ENCODE measurements at regions not wholly inside any gene's neighbourhood (a gene's known extent, or its start where the extent isn't known, plus 50 kb on each side); places are given as distances from the start of the nearest gene placed in this dataset.

GRCh38 chr12:128089961-128090360, 177.0 kb upstream of the TMEM132C start:
- H2AFZ ChIP-seq, result no peak overlapping the region
- H3K4me2 ChIP-seq (ENCODE audit: unreplicated experiment), result no peak overlapping the region
- H3K36me3 ChIP-seq (ENCODE audit: low read depth), result no peaks in the 10 kb centered on the region
- H3K27me3 ChIP-seq (replicated peaks; ENCODE audit: insufficient read depth), result no peaks in the 10 kb centered on the region
- no peaks in the 10 kb centered on the region for H3K4me1 ChIP-seq (ENCODE audit: insufficient read depth)
- in situ Hi-C loops (cut with MboI), result no loop called here
- H3K27ac ChIP-seq, result no peak overlapping the region
- no peak overlapping the region for H3K9ac ChIP-seq
- H3K9me2 ChIP-seq (ENCODE audit: insufficient read depth), result no peaks in the 10 kb centered on the region
- WGBS, 2 experiments (ENCODE audit: low coverage in 1 of 2, low lambda C conversion rate in 2 of 2, missing lambda C conversion rate in 2 of 2), result 51 to 59% methylated on average over 6 of the region's 6 CpGs
- H4K20me1 ChIP-seq (ENCODE audit: insufficient read depth), result no peaks in the 10 kb centered on the region
- no peak for TF ChIP-seq EZH2 (IDR thresholded peaks at IDR 0.05; ENCODE audit: insufficient read depth, poor library complexity, severe bottlenecking)
- TF ChIP-seq EZH2phosphoT487 (IDR thresholded peaks at IDR 0.05; ENCODE audit: insufficient read depth, low read depth), result no peak
- H3K4me3 ChIP-seq, result no peak overlapping the region
- H3K79me2 ChIP-seq (ENCODE audit: insufficient read depth), result no peaks in the 10 kb centered on the region
- no peaks in the 10 kb centered on the region for H3F3A ChIP-seq (ENCODE audit: insufficient read depth)
- no peaks in the 10 kb centered on the region for H3K9me3 ChIP-seq (ENCODE audit: low read depth)
- no peak for DNase-seq

GRCh38 chr12:128091101-128091720, 175.8 kb upstream of the TMEM132C start:
- Histone ChIP-seq H3K4me1 (ENCODE audit: insufficient read depth) (no peaks in the 10 kb centered on the region), H3F3A (ENCODE audit: insufficient read depth) (no peaks in the 10 kb centered on the region), H2AFZ (no peak overlapping the region), H3K79me2 (ENCODE audit: insufficient read depth) (no peaks in the 10 kb centered on the region), H3K27me3 (replicated peaks; ENCODE audit: insufficient read depth) (no peaks in the 10 kb centered on the region), H3K9me2 (ENCODE audit: insufficient read depth) (no peaks in the 10 kb centered on the region), H3K9me3 (ENCODE audit: low read depth) (no peaks in the 10 kb centered on the region), H3K4me2 (ENCODE audit: unreplicated experiment) (no peak overlapping the region), H3K36me3 (ENCODE audit: low read depth) (no peaks in the 10 kb centered on the region), H3K4me3 (no peak overlapping the region), H3K27ac (no peak overlapping the region), H3K9ac (no peak overlapping the region), H4K20me1 (ENCODE audit: insufficient read depth) (no peaks in the 10 kb centered on the region)
- 47 to 51% methylated on average over 13 of the region's 13 CpGs for WGBS, 2 experiments (ENCODE audit: low coverage in 1 of 2, low lambda C conversion rate in 2 of 2, missing lambda C conversion rate in 2 of 2)
- DNase-seq, result no peak
- in situ Hi-C loops (cut with MboI), result no loop called here
- TF ChIP-seq EZH2phosphoT487 (IDR thresholded peaks at IDR 0.05; ENCODE audit: insufficient read depth, low read depth) (no peak), EZH2 (IDR thresholded peaks at IDR 0.05; ENCODE audit: insufficient read depth, poor library complexity, severe bottlenecking) (no peak)

GRCh38 chr12:128091951-128092382, 175.0 kb upstream of the TMEM132C start:
- no peak overlapping the region for H3K9ac ChIP-seq
- H3F3A ChIP-seq (ENCODE audit: insufficient read depth), result no peaks in the 10 kb centered on the region
- no peak for TF ChIP-seq EZH2 (IDR thresholded peaks at IDR 0.05; ENCODE audit: insufficient read depth, poor library complexity, severe bottlenecking)
- TF ChIP-seq EZH2phosphoT487 (IDR thresholded peaks at IDR 0.05; ENCODE audit: insufficient read depth, low read depth), result no peak
- no peaks in the 10 kb centered on the region for H3K79me2 ChIP-seq (ENCODE audit: insufficient read depth)
- H2AFZ ChIP-seq, result no peak overlapping the region
- in situ Hi-C loops (cut with MboI), result no loop called here
- no peaks in the 10 kb centered on the region for H3K27me3 ChIP-seq (replicated peaks; ENCODE audit: insufficient read depth)
- H3K4me2 ChIP-seq (ENCODE audit: unreplicated experiment), result no peak overlapping the region
- DNase-seq, result no peak
- no peak overlapping the region for H3K27ac ChIP-seq
- no peaks in the 10 kb centered on the region for H3K9me2 ChIP-seq (ENCODE audit: insufficient read depth)
- H4K20me1 ChIP-seq (ENCODE audit: insufficient read depth), result no peaks in the 10 kb centered on the region
- H3K4me3 ChIP-seq, result no peak overlapping the region
- H3K4me1 ChIP-seq (ENCODE audit: insufficient read depth), result no peaks in the 10 kb centered on the region
- H3K36me3 ChIP-seq (ENCODE audit: low read depth), result no peaks in the 10 kb centered on the region
- WGBS, 2 experiments (ENCODE audit: low coverage in 1 of 2, low lambda C conversion rate in 2 of 2, missing lambda C conversion rate in 2 of 2), result 23 to 26% methylated on average over 9 of the region's 9 CpGs
- H3K9me3 ChIP-seq (ENCODE audit: low read depth), result no peaks in the 10 kb centered on the region

GRCh38 chr12:128098730-128099129, 168.2 kb upstream of the TMEM132C start:
- Histone ChIP-seq H3K79me2 (ENCODE audit: insufficient read depth) (no peaks in the 10 kb centered on the region), H2AFZ (no peak overlapping the region), H3K27ac (no peak overlapping the region), H3K4me3 (no peak overlapping the region), H3K27me3 (replicated peaks; ENCODE audit: insufficient read depth) (no peaks in the 10 kb centered on the region), H3K4me1 (ENCODE audit: insufficient read depth) (no peaks in the 10 kb centered on the region), H3K9ac (no peak overlapping the region), H3K36me3 (ENCODE audit: low read depth) (no peaks in the 10 kb centered on the region), H3K4me2 (ENCODE audit: unreplicated experiment) (no peak overlapping the region), H3F3A (ENCODE audit: insufficient read depth) (no peaks in the 10 kb centered on the region), H3K9me3 (ENCODE audit: low read depth) (no peaks in the 10 kb centered on the region), H3K9me2 (ENCODE audit: insufficient read depth) (no peaks in the 10 kb centered on the region), H4K20me1 (ENCODE audit: insufficient read depth) (no peaks in the 10 kb centered on the region)
- TF ChIP-seq EZH2 (IDR thresholded peaks at IDR 0.05; ENCODE audit: insufficient read depth, poor library complexity, severe bottlenecking), result no peak
- TF ChIP-seq EZH2phosphoT487 (IDR thresholded peaks at IDR 0.05; ENCODE audit: insufficient read depth, low read depth), result no peak
- 54 to 61% methylated on average over 7 of the region's 7 CpGs for WGBS, 2 experiments (ENCODE audit: low coverage in 1 of 2, low lambda C conversion rate in 2 of 2, missing lambda C conversion rate in 2 of 2)
- DNase-seq, result no peak
- in situ Hi-C loops (cut with MboI), result no loop called here

- no peak overlapping the region for H3K27ac ChIP-seq
- no peaks in the 10 kb centered on the region for H3K9me2 ChIP-seq (ENCODE audit: insufficient read depth)
- no peak overlapping the region for H2AFZ ChIP-seq
- no peaks in the 10 kb centered on the region for H3K4me1 ChIP-seq (ENCODE audit: insufficient read depth)
- H3F3A ChIP-seq (ENCODE audit: insufficient read depth), result no peaks in the 10 kb centered on the region
- DNase-seq, result no peak
- no peak overlapping the region for H3K9ac ChIP-seq
- H3K9me3 ChIP-seq (ENCODE audit: low read depth), result no peaks in the 10 kb centered on the region
- H3K4me2 ChIP-seq (ENCODE audit: unreplicated experiment), result no peak overlapping the region
- WGBS, 2 experiments (ENCODE audit: low coverage in 1 of 2, low lambda C conversion rate in 2 of 2, missing lambda C conversion rate in 2 of 2), result 30 to 35% methylated on average over 6 of the region's 6 CpGs
- TF ChIP-seq EZH2 (IDR thresholded peaks at IDR 0.05; ENCODE audit: insufficient read depth, poor library complexity, severe bottlenecking) (no peak), EZH2phosphoT487 (IDR thresholded peaks at IDR 0.05; ENCODE audit: insufficient read depth, low read depth) (no peak)
- H3K4me3 ChIP-seq, result no peak overlapping the region
- in situ Hi-C loops (cut with MboI), result no loop called here
- no peaks in the 10 kb centered on the region for H3K79me2 ChIP-seq (ENCODE audit: insufficient read depth)
- H3K36me3 ChIP-seq (ENCODE audit: low read depth), result no peaks in the 10 kb centered on the region
- H3K27me3 ChIP-seq (replicated peaks; ENCODE audit: insufficient read depth), result no peaks in the 10 kb centered on the region
- H4K20me1 ChIP-seq (ENCODE audit: insufficient read depth), result no peaks in the 10 kb centered on the region
Measured at GRCh38 chr12:128103152-128103551, 163.8 kb upstream of the TMEM132C start.

Data from GM23248 (cell line).